RWPE1 (cell line): ENCODE measurements at regions not wholly inside any gene's neighbourhood (a gene's known extent, or its start where the extent isn't known, plus 50 kb on each side); places are given as distances from the start of the nearest gene placed in this dataset.

Experiments
- CTCF ChIA-PET: fragments of 350-600 bp; sonication (Branson Sonifier 250); formaldehyde crosslinking; extraction: SDS; loops from one replicate; lab custom pipeline; 2021; lab: Yijun Ruan, JAX
- POLR2A ChIA-PET: fragments of 400-600 bp; formaldehyde crosslinking; extraction: SDS; loops from one replicate; lab custom pipeline; 2020; ENCODE audit warnings: antibody characterized with exemption; ENCODE audit not compliant: low non-redundant PET; lab: Yijun Ruan, JAX
- DNase-seq: peaks from one replicate; pipeline ENCODE4 v3.0.0; 2012; ENCODE audit warnings: low spot score
- H3K27ac ChIP-seq: fragments of 450-650 bp; 2 replicates; pipeline ENCODE4 v1.5.1; 2017
- CTCF ChIP-seq: fragments of 450-650 bp; conservative IDR thresholded peaks from 2 replicates; pipeline ENCODE4 v1.5.1; 2017; ENCODE audit warnings: low read depth, mild to moderate bottlenecking

- H3K27ac ChIP-seq, result no peak overlapping the region
- CTCF ChIA-PET, result no interaction called here
- no peak for DNase-seq
- POLR2A ChIA-PET, result no interaction called here
- TF ChIP-seq CTCF, result no peak
Measured at GRCh38 chr21:35533893-35534292, 484.8 kb upstream of the RUNX1 start.

GRCh38 chr21:35530766-35531165 is 481.7 kb upstream of the RUNX1 start:
- DNase-seq, result no peak
- no peak overlapping the region for H3K27ac ChIP-seq
- POLR2A ChIA-PET, result interaction anchor here (0.6 kb wide), 1 partner anchor 668 kb away, joined by 3 read pairs; no protein-coding TSS in a partner anchor
- no peak for TF ChIP-seq CTCF
- CTCF ChIA-PET, result no interaction called here

GRCh38 chr21:35529171-35529863 is 480.2 kb upstream of the RUNX1 start:
- no peak overlapping the region for H3K27ac ChIP-seq
- DNase-seq, result no peak
- POLR2A ChIA-PET, result no interaction called here
- CTCF ChIA-PET, result interaction anchor here (0.6 kb wide), 1 partner anchor 301 kb away, joined by 5 read pairs; no protein-coding TSS in a partner anchor
- no peak for TF ChIP-seq CTCF

- TF ChIP-seq CTCF, result no peak
- CTCF ChIA-PET, result no interaction called here
- POLR2A ChIA-PET, result no interaction called here
- no peak for DNase-seq
- H3K27ac ChIP-seq, result no peak overlapping the region
Measured at GRCh38 chr21:35528116-35529042, 479.3 kb upstream of the RUNX1 start.

GRCh38 chr21:35527358-35527757 is 478.3 kb upstream of the RUNX1 start:
- CTCF ChIA-PET, result no interaction called here
- DNase-seq, result no peak
- no peak overlapping the region for H3K27ac ChIP-seq
- no peak for TF ChIP-seq CTCF
- POLR2A ChIA-PET, result no interaction called here

- POLR2A ChIA-PET, result no interaction called here
- no peak overlapping the region for H3K27ac ChIP-seq
- CTCF ChIA-PET, result interaction anchor here (0.7 kb wide), 1 partner anchor 99 kb away, joined by 3 read pairs; no protein-coding TSS in a partner anchor
- peak; percentile 11 for DNase-seq
- no peak for TF ChIP-seq CTCF
Measured at GRCh38 chr21:35525443-35525842, 476.3 kb upstream of the RUNX1 start.
